Colonic mucosa (tissue), 4 donors: ENCODE measurements at regions not wholly inside any gene's neighbourhood (a gene's known extent, or its start where the extent isn't known, plus 50 kb on each side); places are given as distances from the start of the nearest gene placed in this dataset.

Experiments used
- DNase-seq: peaks from one replicate; pipeline ENCODE4 v3.0.0-alpha.2; 2020
- H3K27ac ChIP-seq: fragments of 200-600 bp; one replicate; pipeline ENCODE4 v1.8.0; 2021
- H3K27me3 ChIP-seq: fragments of 200-600 bp; one replicate; pipeline ENCODE4 v1.8.0; 2021
- H3K36me3 ChIP-seq: fragments of 200-600 bp; one replicate; pipeline ENCODE4 v1.8.0; 2021
- H3K4me1 ChIP-seq: fragments of 200-600 bp; one replicate; pipeline ENCODE4 v1.8.0; 2021; ENCODE audit warnings: mild to moderate bottlenecking
- H3K4me3 ChIP-seq: fragments of 200-600 bp; one replicate; pipeline ENCODE4 v1.8.0; 2021
- H3K9ac ChIP-seq, 2 donors: one replicate each; pipeline ENCODE4 v1.7.0; 2013; ENCODE audit warnings: control low read depth in 2 of 2, low read depth in 2 of 2, low read length in 2 of 2
- H3K9me3 ChIP-seq: fragments of 200-600 bp; one replicate; pipeline ENCODE4 v1.8.0; 2021
- CTCF ChIP-seq: fragments of 200-600 bp; IDR thresholded peaks from one replicate; pipeline ENCODE4 v1.8.0; 2022; ENCODE audit warnings: antibody characterized with exemption, mild to moderate bottlenecking
- intact Hi-C: fragments of 100-400 bp; cut with DNase I; formaldehyde crosslinking; loops from one replicate; pipeline ENCODE4 v1.14.1; 2022
- donor health status: healthy.
- donor health status: DM: no; HTN: no; CAD: no.
- donor health status: DM: no; HTN: no; CAD: no.

GRCh38 chr2:104476075-104476474, 377.8 kb upstream of the POU3F3 start:
- intact Hi-C loops = no loop called here
- Histone ChIP-seq H3K27me3 (no peaks in the 10 kb centered on the region), H3K27ac (no peak overlapping the region), H3K4me3 (no peak overlapping the region), H3K9ac (no peak overlapping the region), H3K4me1 (no peaks in the 10 kb centered on the region), H3K9me3 (no peaks in the 10 kb centered on the region), H3K36me3 (no peaks in the 10 kb centered on the region)
- TF ChIP-seq CTCF = no peak
- no peak for DNase-seq

DNA sequence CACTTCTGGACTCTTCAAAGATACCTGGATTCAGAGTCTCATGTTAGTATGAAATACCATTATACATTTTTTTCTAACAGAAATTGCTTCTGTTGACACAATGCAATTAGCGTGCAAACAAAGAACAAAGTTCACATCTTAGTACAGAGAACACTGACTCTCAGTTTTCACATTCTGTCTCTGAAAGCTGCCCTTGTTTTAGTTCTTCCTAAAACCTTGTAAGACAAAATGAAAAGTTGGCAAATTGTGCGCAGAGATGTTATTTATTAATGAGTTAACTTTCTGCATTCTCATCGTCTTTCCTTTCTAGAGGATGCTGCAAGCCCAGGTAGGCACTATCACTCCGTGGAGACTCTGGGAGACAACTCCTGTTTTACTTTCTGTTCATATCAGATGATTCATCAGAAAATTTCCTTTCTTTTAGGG, 377.3 kb upstream of the POU3F3 start:
- no peaks in the 10 kb centered on the region for H3K27me3 ChIP-seq
- no peaks in the 10 kb centered on the region for H3K4me1 ChIP-seq
- no peak for DNase-seq
- no peak overlapping the region for H3K4me3 ChIP-seq
- no peak for TF ChIP-seq CTCF
- no peak overlapping the region for H3K9ac ChIP-seq
- intact Hi-C loops = no loop called here
- H3K9me3 ChIP-seq = no peaks in the 10 kb centered on the region
- H3K36me3 ChIP-seq = no peaks in the 10 kb centered on the region
- H3K27ac ChIP-seq = no peak overlapping the region

DNA sequence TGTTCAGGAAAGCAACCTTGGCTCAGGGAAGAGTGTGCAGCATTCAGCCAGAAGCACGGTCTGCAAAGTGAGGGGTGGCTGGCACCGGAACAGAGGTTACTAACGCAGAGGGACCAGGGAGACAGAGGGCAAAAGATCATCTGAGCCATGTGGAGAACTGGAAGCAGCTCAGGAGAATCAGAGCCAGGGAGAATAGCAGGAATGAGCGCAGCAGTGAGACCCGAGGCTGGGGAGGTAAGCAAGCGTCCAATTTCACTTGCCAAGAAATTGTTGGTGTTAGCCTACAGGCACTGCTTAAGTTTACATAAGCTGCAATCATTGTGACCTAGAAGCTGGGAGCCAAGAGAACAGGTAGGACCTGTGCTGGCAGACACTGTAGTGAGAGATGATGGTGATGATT, 372.6 kb upstream of the POU3F3 start:
- Histone ChIP-seq H3K9me3 (no peaks in the 10 kb centered on the region), H3K4me3 (no peak overlapping the region), H3K36me3 (no peaks in the 10 kb centered on the region), H3K27ac (no peak overlapping the region), H3K4me1 (no peaks in the 10 kb centered on the region), H3K9ac (no peak overlapping the region), H3K27me3 (no peaks in the 10 kb centered on the region)
- intact Hi-C loops = no loop called here
- TF ChIP-seq CTCF = no peak
- no peak for DNase-seq

DNA sequence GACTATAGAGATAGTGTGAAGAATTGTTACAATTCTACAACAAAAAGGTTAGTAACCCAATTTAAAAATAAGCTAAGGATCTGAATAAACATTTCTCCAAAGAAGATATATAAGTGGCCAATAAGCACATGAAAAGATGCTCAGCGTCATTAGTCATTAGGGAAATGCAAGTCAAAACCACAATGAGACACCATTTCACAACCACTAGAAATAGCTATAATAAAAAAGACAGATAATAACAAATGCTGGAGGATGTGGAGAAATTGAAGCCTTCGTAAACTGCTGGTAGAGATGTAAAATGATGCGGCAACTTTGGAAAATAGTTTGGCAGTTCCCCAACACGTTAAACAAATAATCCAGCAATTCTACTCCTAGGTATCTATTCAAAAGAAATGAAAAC, 366.5 kb upstream of the POU3F3 start:
- no peaks in the 10 kb centered on the region for H3K9me3 ChIP-seq
- no peak for DNase-seq
- no peak for TF ChIP-seq CTCF
- intact Hi-C loops = no loop called here
- no peak overlapping the region for H3K27ac ChIP-seq
- no peaks in the 10 kb centered on the region for H3K36me3 ChIP-seq
- H3K4me3 ChIP-seq = no peak overlapping the region
- no peaks in the 10 kb centered on the region for H3K4me1 ChIP-seq
- no peak overlapping the region for H3K9ac ChIP-seq
- H3K27me3 ChIP-seq = no peaks in the 10 kb centered on the region

GRCh38 chr2:104493698-104494097, 360.2 kb upstream of the POU3F3 start:
- DNase-seq = no peak
- no peaks in the 10 kb centered on the region for H3K36me3 ChIP-seq
- no peaks in the 10 kb centered on the region for H3K4me1 ChIP-seq
- no peaks in the 10 kb centered on the region for H3K27me3 ChIP-seq
- no peak overlapping the region for H3K4me3 ChIP-seq
- no peak overlapping the region for H3K27ac ChIP-seq
- no peaks in the 10 kb centered on the region for H3K9me3 ChIP-seq
- H3K9ac ChIP-seq = no peak overlapping the region
- intact Hi-C loops = no loop called here
- TF ChIP-seq CTCF = no peak

- TF ChIP-seq CTCF = no peak
- Histone ChIP-seq H3K9ac (no peak overlapping the region), H3K4me3 (no peak overlapping the region), H3K27ac (no peak overlapping the region), H3K4me1 (no peaks in the 10 kb centered on the region), H3K27me3 (no peaks in the 10 kb centered on the region), H3K9me3 (no peaks in the 10 kb centered on the region), H3K36me3 (no peaks in the 10 kb centered on the region)
- intact Hi-C loops = no loop called here
- no peak for DNase-seq
Observed at GRCh38 chr2:104501342-104501741, 352.6 kb upstream of the POU3F3 start.
